ENCODE measurements at regions not wholly inside any gene's neighbourhood (a gene's known extent, or its start where the extent isn't known, plus 50 kb on each side); places are given as distances from the start of the nearest gene placed in this dataset.

GRCh38 chr2:111697560-111697959 is 186.4 kb downstream of the ANAPC1 start:
- TF ChIP-seq REST (IDR thresholded peaks at IDR 0.05; ENCODE audit: low read depth) (no peak), ZNF274 (IDR thresholded peaks at IDR 0.05; ENCODE audit: low read depth, low read length) (no peak), POLR2A (IDR thresholded peaks at IDR 0.05; ENCODE audit: borderline replicate concordance, extremely low read depth, insufficient read depth, insufficient read length) (no peak), EZH2 (IDR thresholded peaks at IDR 0.05) (no peak), ZBTB33 (IDR thresholded peaks at IDR 0.05; ENCODE audit: extremely low read depth, insufficient replicate concordance, low read length) (no peak)

All from HCT116 (cell line).